HG03571 (cell line): ENCODE measurements at regions not wholly inside any gene's neighbourhood (a gene's known extent, or its start where the extent isn't known, plus 50 kb on each side); places are given as distances from the start of the nearest gene placed in this dataset.
"Not testable (repeated sequence)": the region's sequence is repeated elsewhere in the genome, so short reads cannot be mapped to it uniquely, and the experiment has no call there.

ENCODE experiments used
- ATAC-seq: cut with Tn5 transposase; IDR thresholded peaks from one replicate; pipeline ENCODE4 v1.9.1; 2021; ENCODE audit not compliant: unreplicated experiment

DNA sequence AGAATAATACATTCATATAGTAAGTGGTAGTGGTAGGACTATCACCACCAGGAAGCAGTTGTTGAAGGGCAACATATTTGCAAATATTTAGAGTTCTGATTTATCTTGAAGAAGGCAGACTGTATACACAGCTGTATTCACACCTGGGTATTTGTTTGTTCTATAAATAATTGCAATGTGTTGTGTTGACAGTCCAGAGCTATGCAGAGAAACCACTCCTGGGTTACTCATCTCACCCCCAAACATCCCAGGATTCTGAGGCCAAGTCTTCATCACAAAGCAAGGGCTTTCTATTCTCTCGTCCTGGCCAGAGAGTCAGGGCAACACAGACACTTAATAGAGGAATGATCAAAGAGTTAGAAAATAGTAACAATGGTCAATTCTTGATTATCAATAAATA, 102.1 kb upstream of the FAT3 start:
- no peak for ATAC-seq

DNA sequence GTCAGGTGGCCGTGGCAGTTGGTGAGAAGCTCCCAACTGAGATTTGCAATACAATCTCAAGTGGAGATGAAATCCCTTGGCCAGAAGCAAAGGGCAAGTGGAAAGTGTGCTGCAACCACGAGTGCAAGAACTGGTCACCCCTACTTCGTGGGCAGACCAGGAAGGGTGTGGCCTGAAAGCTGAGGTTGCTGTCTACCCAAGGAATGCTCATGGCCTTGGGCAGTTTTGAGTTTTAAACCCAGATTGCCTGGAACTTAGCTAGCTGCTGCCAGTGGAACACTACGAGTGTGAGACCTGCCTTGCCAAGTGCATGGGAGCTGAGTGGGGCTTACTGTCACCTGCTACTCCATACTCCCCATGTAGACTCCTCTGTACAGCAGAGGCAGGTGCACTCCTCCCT, 113.3 kb upstream of the FAT3 start:
- ATAC-seq: no peak

- no peak for ATAC-seq
These were observed 115.2 kb upstream of the FAT3 start for GRCh38 chr11:92109466-92109865.

DNA sequence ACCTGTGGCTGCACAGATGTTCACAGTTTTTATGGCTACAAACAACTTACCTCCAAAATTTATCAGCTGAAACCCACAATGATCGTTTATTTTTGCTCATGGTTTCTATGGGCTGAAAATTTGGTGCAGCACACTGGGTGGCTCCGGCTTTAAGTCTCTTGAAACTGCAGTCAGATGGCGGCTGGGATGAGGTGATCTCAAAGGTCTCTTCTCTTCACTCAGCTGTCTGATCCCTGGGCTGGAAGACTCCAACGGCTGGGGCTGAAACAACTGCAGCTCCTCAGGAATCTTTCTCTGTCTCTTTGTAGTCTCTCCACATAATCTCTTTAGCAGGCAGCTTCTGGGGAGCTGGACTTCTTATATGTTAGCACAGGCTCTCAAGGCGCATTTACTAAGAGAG, 117.3 kb upstream of the FAT3 start:
- ATAC-seq: no peak

DNA sequence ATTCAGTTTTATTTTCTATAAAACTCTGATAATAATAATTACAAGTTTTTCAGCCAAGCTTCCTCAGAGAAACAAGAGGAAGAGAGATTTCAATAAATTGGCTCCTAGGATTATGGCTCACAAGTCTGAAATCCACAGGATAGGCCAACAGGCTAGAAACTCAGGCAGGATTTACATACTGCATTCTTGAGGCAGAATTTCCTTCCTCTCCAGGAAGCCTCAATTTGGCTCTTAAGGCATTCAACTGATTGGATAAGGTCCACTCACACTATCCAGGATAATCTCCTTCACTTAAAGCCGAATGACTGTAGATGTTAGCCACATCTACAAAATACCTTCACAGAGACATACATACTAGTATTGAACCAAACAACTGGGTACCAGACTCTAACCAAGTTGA, 120.3 kb upstream of the FAT3 start:
- ATAC-seq: no peak

DNA sequence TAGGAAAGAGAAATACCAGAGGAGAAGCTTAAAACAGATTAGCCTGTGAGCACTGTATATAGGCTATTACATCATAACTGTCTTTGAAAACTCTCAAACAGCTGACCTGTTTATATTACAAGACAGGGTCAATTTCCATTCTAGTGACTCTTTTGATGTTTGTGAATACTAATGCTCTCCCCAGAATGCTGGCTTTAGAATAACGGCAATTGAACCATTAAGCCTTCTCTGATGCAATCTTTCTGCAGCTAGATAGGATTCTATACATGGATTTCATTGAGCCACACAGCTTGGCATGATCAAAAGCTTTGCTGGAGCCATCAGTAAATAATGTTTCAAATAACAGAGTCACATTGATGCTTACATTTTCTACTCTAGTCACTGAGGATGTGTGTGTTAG, 122.7 kb upstream of the FAT3 start:
- ATAC-seq: no peak

DNA sequence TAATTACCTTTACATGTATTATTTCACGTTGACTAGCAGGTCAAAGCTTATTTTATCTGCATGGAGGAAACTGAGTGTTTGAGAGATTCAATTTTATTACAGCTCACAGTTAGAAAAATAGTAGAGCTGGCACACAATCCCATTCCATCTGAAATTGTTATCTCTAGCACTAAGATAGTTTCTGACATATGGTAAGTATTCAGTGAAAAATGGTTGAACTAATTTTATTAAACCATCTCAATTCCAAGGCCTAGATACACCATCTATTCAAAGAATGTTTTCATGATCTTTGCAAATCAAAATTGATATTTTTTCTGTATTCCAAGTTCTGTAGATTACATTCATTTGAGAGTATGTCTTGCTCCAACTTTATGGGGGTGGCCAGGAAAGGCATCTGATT, 125.4 kb upstream of the FAT3 start:
- no peak for ATAC-seq

- no peak for ATAC-seq
These were observed 126.4 kb upstream of the FAT3 start for GRCh38 chr11:92098172-92098571.

GRCh38 chr11:92087725-92088537, 136.7 kb upstream of the FAT3 start:
- no peak for ATAC-seq

- no peak for ATAC-seq
These were observed 141.5 kb upstream of the FAT3 start for GRCh38 chr11:92083123-92083522.

DNA sequence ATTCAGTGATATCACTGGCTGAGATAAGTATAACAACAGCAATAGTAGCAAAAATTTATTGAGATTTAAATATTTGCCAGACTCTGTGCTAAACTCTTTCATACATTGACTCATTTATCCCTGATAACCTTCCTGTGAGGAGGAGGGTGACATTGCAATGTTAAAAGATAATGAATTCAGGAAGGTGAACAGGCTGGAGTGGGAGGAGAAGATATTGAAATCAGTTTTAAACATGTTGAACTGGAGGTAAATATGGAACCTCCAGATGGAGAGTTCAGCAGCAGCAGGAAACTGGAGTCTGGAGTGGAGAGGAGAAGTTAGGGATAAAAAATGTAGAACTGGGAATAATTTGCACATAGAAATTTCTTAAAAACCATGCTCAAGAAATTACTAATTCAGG, 142.0 kb upstream of the FAT3 start:
- no peak for ATAC-seq

- ATAC-seq: not testable (repeated sequence)
These were observed 150.1 kb upstream of the FAT3 start for GRCh38 chr11:92074498-92074897.

GRCh38 chr11:92071660-92072059, 153.0 kb upstream of the FAT3 start:
- no peak for ATAC-seq

GRCh38 chr11:92070026-92070889, 154.4 kb upstream of the FAT3 start:
- ATAC-seq: no peak

DNA sequence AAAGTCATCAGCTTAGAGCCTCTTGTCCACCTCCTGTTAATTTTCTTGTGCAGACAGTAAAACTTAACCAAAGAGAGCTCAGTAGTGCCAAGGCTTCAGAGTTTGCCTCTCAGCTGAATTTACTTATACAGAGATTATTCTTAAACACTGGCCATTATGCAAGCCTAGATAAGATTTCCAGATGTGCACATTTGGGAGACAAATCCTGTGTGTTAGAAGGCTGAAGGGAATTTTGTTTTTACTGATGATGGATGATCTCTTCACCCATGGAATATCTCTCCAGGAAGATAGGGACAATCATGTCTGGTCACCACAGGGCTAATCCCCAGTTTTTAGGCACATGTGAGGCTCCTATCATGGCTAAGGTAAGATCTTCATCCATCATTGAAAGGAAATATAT, 157.6 kb upstream of the FAT3 start:
- no peak for ATAC-seq

GRCh38 chr11:92061456-92062062, 163.1 kb upstream of the FAT3 start:
- ATAC-seq: no peak

DNA sequence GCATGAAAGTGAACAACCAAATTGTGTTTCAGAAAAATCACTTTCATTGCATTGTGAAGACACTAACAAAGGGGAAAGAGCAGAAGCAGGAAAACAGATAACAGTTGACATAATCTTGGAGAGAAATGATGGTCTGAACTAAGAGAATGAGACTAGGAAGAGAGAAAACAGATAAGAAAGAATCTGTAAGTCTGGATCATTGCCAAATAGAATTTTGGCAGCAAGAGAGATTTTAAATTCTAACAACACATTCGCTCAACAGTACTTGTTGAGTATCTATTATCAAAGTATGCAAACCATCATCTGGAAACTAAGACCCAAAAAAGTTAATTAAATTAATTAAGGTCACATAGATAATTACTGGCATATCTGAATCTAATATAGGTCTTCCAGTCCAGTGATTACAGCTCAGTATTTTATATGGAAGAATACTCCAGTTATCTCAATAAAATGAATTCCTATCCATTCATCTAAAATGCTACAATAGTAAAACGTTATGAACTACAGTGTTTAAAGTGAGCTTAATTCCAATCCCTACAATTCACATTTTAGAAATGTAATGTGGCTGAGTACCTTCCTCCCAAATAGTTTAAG, 166.7 kb upstream of the FAT3 start:
- no peak for ATAC-seq

GRCh38 chr11:92053216-92053615, 171.4 kb upstream of the FAT3 start:
- ATAC-seq: no peak

- ATAC-seq: no peak
These were observed 174.3 kb upstream of the FAT3 start for GRCh38 chr11:92050305-92050704.

DNA sequence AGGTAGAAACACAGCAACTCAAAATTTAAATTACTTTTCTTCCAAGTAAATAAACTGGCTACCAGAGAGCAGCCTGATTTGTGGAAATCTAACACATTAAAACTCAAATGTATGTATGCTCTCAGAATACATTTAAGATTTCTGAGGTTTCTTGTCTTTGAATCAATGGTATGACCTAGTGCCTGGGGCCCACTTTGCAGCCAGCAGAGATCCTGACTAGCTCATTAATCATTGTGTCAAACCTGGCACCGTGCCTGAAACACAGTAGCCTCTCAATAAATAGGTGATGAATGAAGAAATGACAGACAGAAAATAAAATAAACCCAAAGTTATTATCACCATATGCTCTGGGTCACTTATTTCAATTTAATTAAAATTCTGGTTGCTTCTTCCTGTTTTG, 176.2 kb upstream of the FAT3 start:
- ATAC-seq: no peak

GRCh38 chr11:92046103-92046502, 178.5 kb upstream of the FAT3 start:
- ATAC-seq: no peak
